GM21825 (cell line): ENCODE measurements at regions not wholly inside any gene's neighbourhood (a gene's known extent, or its start where the extent isn't known, plus 50 kb on each side); places are given as distances from the start of the nearest gene placed in this dataset.

ENCODE experiments used
- ATAC-seq: cut with Tn5 transposase; IDR thresholded peaks from one replicate; pipeline ENCODE4 v1.9.1; 2021; ENCODE audit warnings: mild to moderate bottlenecking, moderate library complexity; ENCODE audit not compliant: unreplicated experiment

- no peak for ATAC-seq
Observed at GRCh38 chr18:39692367-39693015, 2126.9 kb upstream of the CELF4 start.

GRCh38 chr18:39685303-39685902 lies 2119.8 kb upstream of the CELF4 start:
- no peak for ATAC-seq

DNA sequence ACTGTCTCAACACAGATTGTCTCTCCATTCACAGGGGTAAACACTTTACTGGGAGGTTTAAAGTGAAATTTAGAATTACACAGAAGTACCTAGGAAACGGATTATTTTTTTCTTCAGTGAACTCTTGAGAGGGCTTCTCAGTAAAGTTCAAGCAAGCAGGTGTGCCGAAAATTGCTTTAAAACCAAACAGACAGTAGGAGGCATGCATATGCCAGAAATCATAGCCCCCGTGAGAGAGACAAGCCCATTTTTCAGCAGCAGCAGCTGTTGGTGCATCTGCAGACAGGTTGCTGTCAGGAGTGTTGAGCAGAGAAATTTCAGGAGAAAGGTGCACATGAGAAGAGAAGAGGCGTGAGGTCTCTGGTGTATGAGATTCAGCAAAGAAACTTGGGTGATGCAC lies 2115.5 kb upstream of the CELF4 start:
- ATAC-seq: no peak

- no peak for ATAC-seq
Observed at GRCh38 chr18:39675906-39676305, 2110.3 kb upstream of the CELF4 start.

GRCh38 chr18:39675368-39675767 lies 2109.8 kb upstream of the CELF4 start:
- ATAC-seq: no peak

DNA sequence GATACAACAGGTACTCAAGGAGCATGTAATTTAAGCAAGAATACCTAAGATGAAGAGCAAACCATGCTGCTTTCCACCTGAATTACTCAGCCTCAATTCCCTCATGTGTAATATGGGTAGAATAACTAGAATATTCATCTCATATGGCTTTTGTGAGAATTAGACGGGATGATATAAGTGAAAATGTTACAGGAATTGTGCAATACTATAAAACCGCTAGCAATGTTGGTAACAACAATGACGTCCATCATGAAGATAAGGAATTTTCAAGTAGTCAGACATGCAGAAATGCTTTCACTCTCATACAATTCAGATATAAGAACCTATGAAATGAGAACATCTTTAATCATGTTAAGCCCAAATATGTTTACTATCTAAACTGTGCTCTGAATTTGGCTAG lies 2106.6 kb upstream of the CELF4 start:
- ATAC-seq: no peak

- ATAC-seq: no peak
Observed at GRCh38 chr18:39667905-39668304, 2102.3 kb upstream of the CELF4 start.

DNA sequence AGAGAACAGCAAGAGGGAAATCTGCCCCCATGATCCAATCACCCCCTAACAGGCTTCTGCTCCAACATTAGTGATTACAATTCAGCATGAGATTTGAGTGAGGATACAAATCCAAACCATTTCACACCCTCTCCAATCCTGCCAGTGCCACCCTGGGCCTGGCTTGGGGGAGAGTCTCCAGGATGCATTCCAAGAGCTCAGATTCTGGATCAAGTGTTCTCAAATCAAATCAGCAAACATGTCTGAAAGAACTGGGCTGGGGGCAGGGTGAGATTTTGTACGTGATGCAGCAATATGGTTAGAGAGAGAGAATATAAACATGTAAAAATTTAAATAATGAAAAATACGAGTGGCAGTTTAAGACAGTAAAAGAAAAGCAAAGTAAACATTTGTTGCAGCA lies 2100.9 kb upstream of the CELF4 start:
- ATAC-seq: no peak

DNA sequence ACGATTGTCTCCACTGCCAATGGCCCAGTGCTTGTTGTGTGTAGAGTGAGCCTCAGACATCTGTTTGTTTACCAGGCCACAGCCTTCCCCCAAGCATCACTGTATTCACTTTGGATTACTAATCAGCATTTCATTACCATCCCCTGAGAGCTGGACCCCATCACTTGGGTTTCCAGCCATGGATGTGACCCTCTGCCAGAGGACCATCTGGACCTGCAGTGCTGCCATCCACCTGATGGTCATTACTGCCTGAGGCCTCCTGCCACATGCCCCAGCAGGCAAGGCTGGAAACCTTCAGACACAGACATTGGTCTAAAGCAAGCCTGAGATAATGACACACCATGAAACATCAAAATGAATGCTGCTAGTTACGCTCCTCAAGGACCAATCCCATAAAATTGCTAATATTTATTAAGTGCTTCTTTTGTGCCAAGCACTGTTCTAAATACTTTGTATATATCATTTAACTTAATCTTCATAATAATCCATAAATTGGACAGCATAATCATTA lies 2096.3 kb upstream of the CELF4 start:
- ATAC-seq: no peak

- no peak for ATAC-seq
Observed at GRCh38 chr18:39660141-39660540, 2094.5 kb upstream of the CELF4 start.

DNA sequence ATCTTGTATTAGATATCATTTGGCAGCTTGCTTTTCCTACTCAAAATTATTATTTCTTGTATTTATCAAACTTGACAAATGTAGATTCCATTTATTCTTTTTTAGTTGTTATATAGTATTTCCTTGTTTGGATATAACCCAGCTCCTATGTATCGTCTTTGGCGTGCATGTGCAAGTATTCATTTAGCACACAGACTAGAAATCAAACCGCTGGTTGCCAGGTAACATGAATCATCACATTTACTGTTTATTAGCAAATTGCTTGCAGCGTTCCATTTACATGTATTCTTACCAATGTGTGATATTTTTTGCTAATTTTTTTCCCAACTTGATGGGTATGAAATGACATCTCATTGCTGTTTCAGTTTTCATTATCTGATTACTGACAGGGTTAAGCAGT lies 2089.7 kb upstream of the CELF4 start:
- no peak for ATAC-seq

DNA sequence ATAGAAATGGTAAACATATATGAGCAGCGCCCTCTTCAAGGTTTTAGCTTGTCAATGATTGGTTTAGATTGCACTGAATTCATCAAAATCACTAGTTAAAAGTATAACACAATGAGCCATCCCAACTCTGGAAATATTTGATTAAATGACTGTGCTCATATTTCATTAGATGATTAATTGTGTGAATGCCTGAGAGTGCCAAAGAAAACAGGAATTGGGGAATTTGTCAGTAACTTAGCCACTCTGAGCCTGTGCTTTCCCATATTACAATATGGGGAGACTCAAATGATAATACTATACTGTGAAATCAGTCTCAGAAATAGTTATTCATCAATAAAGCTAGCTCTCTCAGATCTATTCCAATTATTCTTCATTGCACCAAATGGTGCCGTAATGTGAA lies 2087.6 kb upstream of the CELF4 start:
- ATAC-seq: no peak

- ATAC-seq: no peak
Observed at GRCh38 chr18:39648616-39649015, 2083.0 kb upstream of the CELF4 start.

DNA sequence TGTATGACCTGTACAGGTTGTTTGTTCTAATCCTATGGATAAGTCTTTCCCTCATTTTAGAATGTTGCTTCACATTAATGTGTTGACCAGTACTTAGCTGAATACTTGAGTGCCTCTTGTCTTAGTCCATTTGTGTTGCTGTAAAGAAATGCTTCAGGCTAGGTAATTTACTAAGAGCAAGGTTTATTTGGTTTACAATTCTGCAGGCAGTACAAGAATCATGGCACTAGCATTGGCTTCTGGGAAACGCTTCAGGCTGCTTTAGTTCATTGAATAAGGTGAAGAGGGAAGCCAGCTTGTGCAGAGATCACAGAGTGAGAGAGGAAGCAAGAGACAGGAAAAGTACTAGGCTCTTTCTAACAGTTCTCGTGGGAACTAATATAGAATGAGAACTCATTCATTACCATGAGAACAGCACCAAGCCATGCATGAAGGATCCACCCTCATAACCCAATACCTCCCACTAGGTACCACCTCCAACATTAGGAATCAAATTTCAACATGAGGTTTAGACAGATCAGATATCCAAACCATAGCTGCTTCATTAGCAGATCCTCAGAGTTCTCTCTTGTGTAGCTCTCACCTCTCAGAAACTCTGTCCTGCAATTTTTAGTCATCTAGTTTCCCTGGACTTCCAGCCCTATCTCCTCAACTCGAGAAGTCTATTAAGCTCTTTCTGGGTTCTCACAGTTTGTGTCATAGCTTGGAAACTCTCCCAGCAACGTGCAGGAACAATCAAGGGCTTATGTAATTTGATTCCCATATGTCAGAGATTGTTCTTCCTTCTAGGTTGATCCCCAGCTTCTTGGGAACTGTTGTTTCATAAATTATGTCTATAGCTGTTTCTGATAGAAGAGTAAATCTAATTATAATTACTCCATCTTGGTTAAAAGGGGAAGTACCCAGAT lies 2082.3 kb upstream of the CELF4 start:
- ATAC-seq: no peak

- no peak for ATAC-seq
Observed at GRCh38 chr18:39638224-39638623, 2072.6 kb upstream of the CELF4 start.

GRCh38 chr18:39636931-39637330 lies 2071.3 kb upstream of the CELF4 start:
- no peak for ATAC-seq

DNA sequence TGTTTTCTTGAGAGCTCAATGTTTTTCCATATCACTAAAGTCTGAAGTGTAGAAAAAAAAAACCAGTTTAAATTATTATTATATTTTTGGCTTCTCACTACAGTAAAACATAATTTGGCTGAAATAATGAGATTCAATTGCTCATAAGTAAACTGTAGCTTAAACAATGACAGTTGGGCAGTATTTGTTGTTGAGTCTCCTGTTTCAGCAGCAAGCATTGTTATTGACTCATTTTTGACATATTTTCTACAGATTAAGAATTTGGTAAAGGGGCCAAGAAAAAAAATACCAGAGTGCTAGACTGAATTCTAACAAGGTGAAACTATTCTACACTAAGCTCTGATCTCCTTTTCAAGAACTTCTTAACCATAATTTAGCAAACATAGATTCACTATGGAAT lies 2070.4 kb upstream of the CELF4 start:
- ATAC-seq: no peak

DNA sequence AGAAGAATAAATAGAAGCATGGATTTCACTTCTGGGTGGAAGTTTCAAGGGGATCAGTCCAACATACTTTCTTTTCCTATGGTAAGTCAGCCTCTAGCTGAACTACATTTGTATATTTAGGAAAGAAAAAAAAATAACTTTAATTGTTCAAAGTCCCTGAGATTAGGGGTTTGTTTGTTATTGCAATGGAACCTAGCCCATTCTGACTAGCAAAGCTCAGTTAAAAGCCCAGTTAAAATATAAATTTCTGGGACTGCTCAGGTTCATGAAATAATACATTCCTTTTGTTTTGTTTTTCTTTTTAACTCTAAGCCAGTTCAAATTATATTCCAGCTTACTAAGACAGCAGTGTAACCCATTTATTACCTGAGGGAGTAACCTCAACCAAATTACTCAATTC lies 2069.6 kb upstream of the CELF4 start:
- no peak for ATAC-seq

- no peak for ATAC-seq
Observed at GRCh38 chr18:39627936-39628335, 2062.3 kb upstream of the CELF4 start.

DNA sequence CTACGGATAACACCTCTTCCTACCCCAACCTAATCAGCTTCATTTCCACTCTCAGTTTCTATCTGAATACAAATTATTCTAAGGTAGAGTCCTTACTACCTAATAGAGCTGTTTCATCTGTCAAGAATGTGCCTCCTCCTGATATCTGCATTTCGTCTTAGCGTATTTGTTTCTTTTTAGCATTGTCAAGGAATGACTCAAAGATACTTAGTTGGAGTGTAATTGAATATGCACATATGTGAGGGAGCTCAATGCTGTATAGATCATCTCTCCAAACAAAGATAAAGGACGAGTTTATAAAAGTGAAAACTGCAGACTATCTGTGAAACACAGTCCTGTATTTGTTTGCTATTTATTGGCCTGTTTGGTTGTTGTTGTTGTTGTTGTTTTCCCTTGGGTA lies 2059.4 kb upstream of the CELF4 start:
- no peak for ATAC-seq

GRCh38 chr18:39622431-39622830 lies 2056.8 kb upstream of the CELF4 start:
- no peak for ATAC-seq
